ENCODE measurements at regions not wholly inside any gene's neighbourhood (a gene's known extent, or its start where the extent isn't known, plus 50 kb on each side); places are given as distances from the start of the nearest gene placed in this dataset.

GRCh38 chr3:20912406-20912805 is 726.4 kb upstream of the SGO1 start:
- TF ChIP-seq CTCF (conservative IDR thresholded peaks at IDR 0.05; ENCODE audit: low read length) (no peak), EZH2phosphoT487 (IDR thresholded peaks at IDR 0.05; ENCODE audit: borderline replicate concordance) (no peak)

All from Loucy (cell line).